Activated CD4-positive, CD25-positive, alpha-beta regulatory T cell treated with anti-CD3 and anti-CD28 coated beads, Interleukin-2, amount 50 U/mL, for 24 hours (primary cell): ENCODE measurements at regions not wholly inside any gene's neighbourhood (a gene's known extent, or its start where the extent isn't known, plus 50 kb on each side); places are given as distances from the start of the nearest gene placed in this dataset.

Experiments
- ATAC-seq, 2 donors: fragments of 150-1000 bp; cut with Tn5 transposase; one replicate each; pipeline ENCODE4 v1.10.0; 2021; ENCODE audit warnings: mild to moderate bottlenecking in 1 of 2, moderate library complexity in 1 of 2

GRCh38 chr13:100754459-100754858 lies 79.9 kb upstream of the TMTC4 start:
- ATAC-seq = no peak

- ATAC-seq = no peak
These were observed 78.8 kb upstream of the TMTC4 start for GRCh38 chr13:100753376-100753775.

GRCh38 chr13:100751826-100752225 lies 77.2 kb upstream of the TMTC4 start:
- no peak for ATAC-seq

- ATAC-seq = no peak
These were observed 72.5 kb upstream of the TMTC4 start for GRCh38 chr13:100746953-100747683.

GRCh38 chr13:100738176-100738855 lies 63.7 kb upstream of the TMTC4 start:
- no peak for ATAC-seq

- ATAC-seq = no peak
These were observed 60.9 kb upstream of the TMTC4 start for GRCh38 chr13:100735494-100735893.

GRCh38 chr13:100734194-100734720 lies 59.7 kb upstream of the TMTC4 start:
- no peak for ATAC-seq

GRCh38 chr13:100733261-100733660 lies 58.7 kb upstream of the TMTC4 start:
- ATAC-seq = no peak

GRCh38 chr13:100728201-100728600 lies 53.6 kb upstream of the TMTC4 start:
- ATAC-seq = no peak

GRCh38 chr13:100725472-100725871 lies 50.9 kb upstream of the TMTC4 start:
- ATAC-seq = no peak

GRCh38 chr13:100724568-100724967 lies 50.0 kb upstream of the TMTC4 start:
- no peak for ATAC-seq
